H1 (cell line): ENCODE measurements at regions not wholly inside any gene's neighbourhood (a gene's known extent, or its start where the extent isn't known, plus 50 kb on each side); places are given as distances from the start of the nearest gene placed in this dataset.

Source experiments
- CTCF ChIA-PET: fragments of 300-600 bp; sonication (Branson Sonifier 250); formaldehyde crosslinking; loops from one replicate; lab custom pipeline; 2021; ENCODE audit not compliant: partially characterized antibody; lab: Charles Lee
- POLR2A ChIA-PET: fragments of 300-600 bp; sonication (Branson Sonifier 250); formaldehyde crosslinking; loops from one replicate; lab custom pipeline; 2021; ENCODE audit warnings: inconsistent platforms; ENCODE audit not compliant: partially characterized antibody; lab: Charles Lee
- DNase-seq, 2 experiments: peaks; one replicate each; pipeline versions ENCODE4 v3.0.0 to v3.0.0-alpha.2; 2010 to 2022; ENCODE audit warnings: low spot score in 2 of 2, low read depth in 1 of 2, mixed read lengths in 1 of 2
- FAIRE-seq: peaks from 2 replicates; lab custom pipeline; 2011; peaks lifted over from hg19 to GRCh38; lab: Jason Lieb, UNC
- H2AFZ ChIP-seq: 2 replicates; pipeline ENCODE4 v1.8.1; 2012; ENCODE audit warnings: low read length, inconsistent platforms
- H2AK5ac ChIP-seq: 2 replicates; pipeline ENCODE4 v1.6.1; 2013; ENCODE audit warnings: low read depth, low read length
- H2BK120ac ChIP-seq: replicated peaks from 2 replicates; pipeline ENCODE3; 2013; ENCODE audit warnings: low read depth, low read length, inconsistent platforms
- H2BK12ac ChIP-seq: 2 replicates; pipeline ENCODE4 v1.6.1; 2013; ENCODE audit warnings: low read depth, low read length
- H2BK15ac ChIP-seq: 2 replicates; pipeline ENCODE4 v1.6.1; 2013; ENCODE audit warnings: low read length
- H2BK20ac ChIP-seq: 2 replicates; pipeline ENCODE4 v1.6.1; 2013; ENCODE audit warnings: low read length
- H2BK5ac ChIP-seq: 2 replicates; pipeline ENCODE4 v1.6.1; 2013; ENCODE audit warnings: low read depth, low read length
- H3K14ac ChIP-seq: 2 replicates; pipeline ENCODE4 v1.6.1; 2013; ENCODE audit warnings: inconsistent platforms; ENCODE audit not compliant: insufficient read length
- H3K18ac ChIP-seq: 2 replicates; pipeline ENCODE4 v1.6.1; 2013; ENCODE audit warnings: low read length; ENCODE audit errors: extremely low read depth
- H3K23ac ChIP-seq: 2 replicates; pipeline ENCODE4 v1.6.1; 2013; ENCODE audit warnings: inconsistent platforms; ENCODE audit not compliant: insufficient read length
- H3K23me2 ChIP-seq: 2 replicates; pipeline ENCODE4 v1.6.1; 2013; ENCODE audit warnings: low read depth, low read length
- H3K27ac ChIP-seq: 2 replicates; pipeline ENCODE4 v1.6.1; 2011; ENCODE audit warnings: low read depth, low read length, inconsistent platforms
- H3K27me3 ChIP-seq, 4 experiments: replicated peaks in 1 of 4; 1 replicate in 1 of 4; 2 replicates in 3 of 4; pipeline versions ENCODE4 v1.6.1 to v1.8.1; 2011 to 2013; ENCODE audit warnings: low read length in 3 of 4, mild to moderate bottlenecking in 3 of 4, inconsistent platforms in 2 of 4, mixed read lengths in 2 of 4, moderate library complexity in 1 of 4; ENCODE audit not compliant: control insufficient read depth in 3 of 4, insufficient read depth in 3 of 4; ENCODE audit errors: extremely low read depth in 1 of 4
- H3K36me3 ChIP-seq, 4 experiments: 2 replicates each; pipeline versions ENCODE4 v1.6.1 to v1.8.1; 2011 to 2013; ENCODE audit warnings: mild to moderate bottlenecking in 4 of 4, low read length in 3 of 4, moderate library complexity in 2 of 4, control low read depth in 1 of 4, inconsistent platforms in 1 of 4; ENCODE audit not compliant: insufficient read depth in 4 of 4, control insufficient read depth in 2 of 4
- H3K4ac ChIP-seq: replicated peaks from 2 replicates; pipeline ENCODE3; 2013; ENCODE audit warnings: low read length, low read depth, mixed read lengths, inconsistent platforms; ENCODE audit not compliant: insufficient read length
- H3K4me1 ChIP-seq, 4 experiments: replicated peaks in 1 of 4; 1 replicate in 1 of 4; 2 replicates in 3 of 4; pipeline versions ENCODE4 v1.6.1 to v1.8.1; 2011 to 2013; ENCODE audit warnings: low read length in 3 of 4, inconsistent platforms in 2 of 4, mixed read lengths in 1 of 4; ENCODE audit not compliant: insufficient read depth in 4 of 4, control insufficient read depth in 3 of 4
- H3K4me2 ChIP-seq, 2 experiments: 2 replicates each; pipeline versions ENCODE4 v1.6.1 to v1.8.1; 2011 to 2013; ENCODE audit warnings: low read depth in 2 of 2, low read length in 2 of 2, control low read depth in 1 of 2, inconsistent platforms in 1 of 2, mild to moderate bottlenecking in 1 of 2; ENCODE audit not compliant: insufficient read depth in 1 of 2
- H3K4me3 ChIP-seq, 4 experiments: fragments of 200-600, 300-600 bp in 1 of 4; sonication (generic), shearing (Covaris generic), sonication (Bioruptor Twin) in 1 of 4; 2 replicates each; pipeline versions ENCODE4 v1.5.1 to v1.8.1; 2011 to 2016; ENCODE audit warnings: low read length in 4 of 4, low read depth in 3 of 4, control low read depth in 2 of 4, inconsistent platforms in 2 of 4, mild to moderate bottlenecking in 2 of 4, mixed read lengths in 1 of 4, moderate library complexity in 1 of 4; ENCODE audit not compliant: insufficient read depth in 2 of 4; ENCODE audit errors: extremely low read depth in 1 of 4
- H3K56ac ChIP-seq: replicated peaks from 2 replicates; pipeline ENCODE3; 2013; ENCODE audit warnings: low read depth, mild to moderate bottlenecking, mixed read lengths, low read length, inconsistent platforms; ENCODE audit not compliant: insufficient read length
- H3K79me1 ChIP-seq: 2 replicates; pipeline ENCODE4 v1.6.1; 2013; ENCODE audit warnings: low read depth, low read length, control low read depth
- H3K79me2 ChIP-seq, 2 experiments: 2 replicates each; pipeline versions ENCODE4 v1.6.1 to v1.8.1; 2012 to 2013; ENCODE audit warnings: low read length in 2 of 2, mild to moderate bottlenecking in 2 of 2, inconsistent platforms in 1 of 2; ENCODE audit not compliant: insufficient read depth in 2 of 2, control insufficient read depth in 1 of 2
- H3K9ac ChIP-seq, 4 experiments: replicated peaks in 1 of 4; 1 replicate in 1 of 4; 2 replicates in 3 of 4; pipeline versions ENCODE4 v1.6.1 to v1.8.1; 2011 to 2013; ENCODE audit warnings: low read depth in 3 of 4, low read length in 3 of 4, control low read depth in 2 of 4, mild to moderate bottlenecking in 2 of 4, moderate library complexity in 2 of 4, inconsistent platforms in 1 of 4; ENCODE audit errors: extremely low read depth in 1 of 4
- H3K9me3 ChIP-seq, 2 experiments: 2 replicates each; pipeline versions ENCODE4 v1.6.1 to v1.8.1; 2012 to 2013; ENCODE audit warnings: mild to moderate bottlenecking in 2 of 2, moderate library complexity in 2 of 2, control low read depth in 1 of 2, inconsistent platforms in 1 of 2, low read depth in 1 of 2, low read length in 1 of 2, mixed read lengths in 1 of 2; ENCODE audit not compliant: insufficient read depth in 2 of 2
- H4K20me1 ChIP-seq, 2 experiments: replicated peaks in 1 of 2; 2 replicates each; pipeline versions ENCODE3 to v1.8.1; 2011 to 2013; ENCODE audit warnings: inconsistent platforms in 2 of 2, low read length in 2 of 2, mild to moderate bottlenecking in 1 of 2; ENCODE audit not compliant: insufficient read depth in 2 of 2, control insufficient read depth in 1 of 2
- H4K5ac ChIP-seq: 2 replicates; pipeline ENCODE4 v1.6.1; 2013; ENCODE audit warnings: low read length, low read depth, mixed read lengths, inconsistent platforms; ENCODE audit not compliant: insufficient read length
- H4K8ac ChIP-seq: 2 replicates; pipeline ENCODE4 v1.8.0; 2013; ENCODE audit warnings: mild to moderate bottlenecking, moderate library complexity, low read length, inconsistent platforms; ENCODE audit not compliant: insufficient read depth; ENCODE audit errors: extremely low read depth
- H4K91ac ChIP-seq: replicated peaks from 2 replicates; pipeline ENCODE3; 2013; ENCODE audit warnings: low read length, mixed read lengths, inconsistent platforms; ENCODE audit not compliant: insufficient read length
- ATF2 ChIP-seq: IDR thresholded peaks from 2 replicates; pipeline ENCODE4 v1.6.1; 2012; ENCODE audit warnings: low read length, inconsistent platforms
- CTBP2 ChIP-seq: IDR thresholded peaks from 2 replicates; pipeline ENCODE4 v1.7.0; 2011; ENCODE audit warnings: borderline replicate concordance, mild to moderate bottlenecking, moderate library complexity, mixed read lengths, low read length; ENCODE audit not compliant: insufficient read depth, insufficient read length
- EP300 ChIP-seq, 2 experiments: IDR thresholded peaks; 1 replicate in 1 of 2; 2 replicates in 1 of 2; pipeline ENCODE4 v1.6.1; 2011 to 2012; ENCODE audit warnings: low read depth in 2 of 2, low read length in 2 of 2, mild to moderate bottlenecking in 2 of 2, borderline replicate concordance in 1 of 2, inconsistent platforms in 1 of 2, moderate library complexity in 1 of 2
- FOSL1 ChIP-seq: IDR thresholded peaks from 2 replicates; pipeline ENCODE4 v1.6.1; 2011; ENCODE audit warnings: mild to moderate bottlenecking, low read depth, low read length, moderate library complexity; ENCODE audit not compliant: insufficient read depth
- GABPA ChIP-seq: IDR thresholded peaks from 2 replicates; pipeline ENCODE4 v1.6.1; 2011; ENCODE audit warnings: mild to moderate bottlenecking, low read length, moderate library complexity, borderline replicate concordance; ENCODE audit not compliant: insufficient read depth
- GTF2F1 ChIP-seq: IDR thresholded peaks from 2 replicates; pipeline ENCODE4 v1.6.1; 2012; ENCODE audit warnings: low read depth, low read length, improper control_type of control experiment, borderline replicate concordance
- HDAC2 ChIP-seq, 2 experiments: fragments of 300-600 bp in 1 of 2; sonication (generic) in 1 of 2; IDR thresholded peaks; 2 replicates each; pipeline ENCODE4 v1.6.1; 2011 to 2012; ENCODE audit warnings: low read depth in 2 of 2, low read length in 2 of 2, mild to moderate bottlenecking in 2 of 2, moderate library complexity in 2 of 2, borderline replicate concordance in 1 of 2, inconsistent platforms in 1 of 2
- POLR2A ChIP-seq, 2 experiments: IDR thresholded peaks; 1 replicate in 1 of 2; 2 replicates in 1 of 2; pipeline ENCODE4 v1.6.1; 2011; ENCODE audit warnings: low read depth in 2 of 2, low read length in 2 of 2, mild to moderate bottlenecking in 2 of 2; ENCODE audit errors: control extremely low read depth in 1 of 2
- RFX5 ChIP-seq: IDR thresholded peaks from 2 replicates; pipeline ENCODE4 v1.6.1; 2011; ENCODE audit warnings: low read depth, low read length, improper control_type of control experiment, borderline replicate concordance
- SIN3A ChIP-seq, 2 experiments: IDR thresholded peaks in 1 of 2; conservative IDR thresholded peaks in 1 of 2; 2 replicates each; pipeline ENCODE4 v1.6.1; 2011 to 2012; ENCODE audit warnings: low read length in 2 of 2, improper control_type of control experiment in 1 of 2, low read depth in 1 of 2, mild to moderate bottlenecking in 1 of 2
- TEAD4 ChIP-seq: IDR thresholded peaks from 2 replicates; pipeline ENCODE4 v1.6.1; 2012; ENCODE audit warnings: low read depth, low read length, inconsistent platforms, mixed read lengths
- WGBS, 2 experiments: shearing (Covaris generic) in 1 of 2; methylation state at CpG; one replicate each; pipeline versions ENCODE4 v1.1.6 to v1.1.7; 2013 to 2015; ENCODE audit warnings: low lambda C conversion rate in 2 of 2, mixed read lengths in 2 of 2, inconsistent platforms in 1 of 2, low coverage in 1 of 2, missing lambda C conversion rate in 1 of 2; ENCODE audit not compliant: insufficient replicate concordance in 2 of 2, insufficient coverage in 1 of 2, insufficient read length in 1 of 2; ENCODE audit errors: extremely low coverage in 1 of 2, missing lambda C conversion rate in 1 of 2; 5-methylcytosine and 5-hydroxymethylcytosine counted together
- TF ChIP-seq, protein P1 (sequence below): IDR thresholded peaks from 2 replicates; pipeline ENCODE4 v1.6.1; 2012; ENCODE audit warnings: inconsistent platforms

DNA sequence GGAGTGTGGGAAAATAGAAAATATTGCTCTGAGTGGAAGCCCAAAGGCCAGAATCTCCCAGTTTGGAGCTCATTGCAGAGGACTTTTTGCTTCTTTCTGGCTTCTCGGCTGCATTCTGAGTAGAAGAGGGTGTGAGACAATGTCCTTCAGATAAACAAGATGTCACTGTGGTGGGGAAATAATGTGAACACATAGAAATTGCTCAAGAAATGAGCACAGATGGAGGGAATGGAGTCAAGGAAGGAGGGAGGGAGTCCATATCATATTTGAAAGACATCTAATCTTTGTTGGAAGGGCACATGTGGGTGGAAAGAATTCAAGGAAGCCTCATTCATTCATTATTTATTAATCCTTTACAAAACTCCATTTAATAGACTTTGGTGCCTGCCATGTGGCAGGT, 145.3 kb downstream of the FAM43A start:
- H3K4me3 ChIP-seq: no peak overlapping the region
- POLR2A ChIA-PET: no interaction called here
- no peaks in the 10 kb centered on the region for H3K27me3 ChIP-seq
- H3K27ac ChIP-seq: no peak overlapping the region
- no peak overlapping the region for H2BK120ac ChIP-seq
- H3K14ac ChIP-seq: no peak overlapping the region
- no peaks in the 10 kb centered on the region for H3K79me1 ChIP-seq
- H4K20me1 ChIP-seq: no peaks in the 10 kb centered on the region
- H4K91ac ChIP-seq: no peak overlapping the region
- no peak overlapping the region for H3K9ac ChIP-seq
- no peak overlapping the region for H2BK20ac ChIP-seq
- H2BK5ac ChIP-seq: no peak overlapping the region
- no peaks in the 10 kb centered on the region for H3K23me2 ChIP-seq
- H3K9me3 ChIP-seq: no peaks in the 10 kb centered on the region
- H3K18ac ChIP-seq: no peak overlapping the region
- H4K8ac ChIP-seq: no peak overlapping the region
- no peak for DNase-seq
- H4K5ac ChIP-seq: no peak overlapping the region
- no peak overlapping the region for H2AK5ac ChIP-seq
- H3K4ac ChIP-seq: no peak overlapping the region
- no peak overlapping the region for H3K4me2 ChIP-seq
- no peaks in the 10 kb centered on the region for H3K79me2 ChIP-seq
- H3K4me1 ChIP-seq: no peaks in the 10 kb centered on the region
- H2BK12ac ChIP-seq: no peak overlapping the region
- H3K36me3 ChIP-seq: no peaks in the 10 kb centered on the region
- H3K23ac ChIP-seq: no peak overlapping the region
- CTCF ChIA-PET: interaction anchor here (0.7 to 1.5 kb wide), 3 partner anchors 15 to 148 kb away, joined by 3 to 5 read pairs (median 5); no protein-coding TSS in a partner anchor
- H2BK15ac ChIP-seq: no peak overlapping the region
- 86% methylated on average over 1 of the region's 1 CpG; no CpG with 5 or more reads in 1 of the 2 experiments for WGBS, 2 experiments
- no peak overlapping the region for H2AFZ ChIP-seq
- FAIRE-seq: no peak
- H3K56ac ChIP-seq: peak overlapping the region; percentile 61
- TF ChIP-seq POLR2A (IDR thresholded peaks at IDR 0.05; ENCODE audit: control extremely low read depth in 1 of 2, low read depth in 2 of 2, low read length in 2 of 2) (no peak), HDAC2 (IDR thresholded peaks at IDR 0.05; ENCODE audit: borderline replicate concordance in 1 of 2, low read depth in 2 of 2, low read length in 2 of 2) (no peak), EP300 (IDR thresholded peaks at IDR 0.05; ENCODE audit: borderline replicate concordance in 1 of 2, low read depth in 2 of 2, low read length in 2 of 2) (no peak), FOSL1 (no peak), SIN3A (conservative IDR thresholded peaks at IDR 0.05 in 1 of 2, IDR thresholded peaks at IDR 0.05 in 1 of 2; ENCODE audit: low read depth in 1 of 2, low read length in 2 of 2) (no peak), GABPA (no peak), ATF2 (no peak), TEAD4 (no peak), RFX5 (no peak), GTF2F1 (no peak), CTBP2 (no peak)
- TF ChIP-seq, protein P1, sequence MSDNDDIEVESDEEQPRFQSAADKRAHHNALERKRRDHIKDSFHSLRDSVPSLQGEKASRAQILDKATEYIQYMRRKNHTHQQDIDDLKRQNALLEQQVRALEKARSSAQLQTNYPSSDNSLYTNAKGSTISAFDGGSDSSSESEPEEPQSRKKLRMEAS: no peak
